ENCODE measurements at regions not wholly inside any gene's neighbourhood (a gene's known extent, or its start where the extent isn't known, plus 50 kb on each side); places are given as distances from the start of the nearest gene placed in this dataset.

- TF ChIP-seq CTCF (IDR thresholded peaks at IDR 0.05) (no peak), RNF2 (IDR thresholded peaks at IDR 0.05; ENCODE audit: borderline replicate concordance, low read depth) (no peak), MAX (IDR thresholded peaks at IDR 0.05) (no peak), NR3C1 (IDR thresholded peaks at IDR 0.05) (no peak), EHF (CRISPR knock-in tag; IDR thresholded peaks at IDR 0.05) (no peak), MAZ (IDR thresholded peaks at IDR 0.05; ENCODE audit: borderline replicate concordance, low read depth, low read length) (no peak), BCL3 (IDR thresholded peaks at IDR 0.05) (no peak), E2F6 (IDR thresholded peaks at IDR 0.05; ENCODE audit: borderline replicate concordance, low read depth) (no peak), RAD21 (conservative IDR thresholded peaks at IDR 0.05 in 1 of 2, IDR thresholded peaks at IDR 0.05 in 1 of 2) (no peak), ZFP36 (IDR thresholded peaks at IDR 0.05; ENCODE audit: borderline replicate concordance, partially characterized antibody) (no peak), NFE2L2 (conservative IDR thresholded peaks at IDR 0.05; ENCODE audit: low read length) (no peak), CBX2 (IDR thresholded peaks at IDR 0.05; ENCODE audit: borderline replicate concordance, low read depth) (no peak)
These were observed 142.2 kb upstream of the SPRY2 start for GRCh38 chr13:80483157-80483556.

Measured in A549 (cell line).